GM20431 (cell line): ENCODE measurements at regions not wholly inside any gene's neighbourhood (a gene's known extent, or its start where the extent isn't known, plus 50 kb on each side); places are given as distances from the start of the nearest gene placed in this dataset.
"Not testable (repeated sequence)": the region's sequence is repeated elsewhere in the genome, so short reads cannot be mapped to it uniquely, and the experiment has no call there.

Source experiments
- in situ Hi-C: fragments of 300-500 bp; cut with MseI, MboI; formaldehyde crosslinking; loops from one replicate; pipeline ENCODE4 v1.15.0; 2020; ENCODE audit warnings: low sequenced_read_pairs; ENCODE audit not compliant: unreplicated experiment

- in situ Hi-C loops = not testable (repeated sequence)
Observed at GRCh38 chr10:55790276-55790675, 570.8 kb downstream of the ZWINT start.

- in situ Hi-C loops = no loop called here
Observed at GRCh38 chr10:55786461-55787050, 574.5 kb downstream of the ZWINT start.

DNA sequence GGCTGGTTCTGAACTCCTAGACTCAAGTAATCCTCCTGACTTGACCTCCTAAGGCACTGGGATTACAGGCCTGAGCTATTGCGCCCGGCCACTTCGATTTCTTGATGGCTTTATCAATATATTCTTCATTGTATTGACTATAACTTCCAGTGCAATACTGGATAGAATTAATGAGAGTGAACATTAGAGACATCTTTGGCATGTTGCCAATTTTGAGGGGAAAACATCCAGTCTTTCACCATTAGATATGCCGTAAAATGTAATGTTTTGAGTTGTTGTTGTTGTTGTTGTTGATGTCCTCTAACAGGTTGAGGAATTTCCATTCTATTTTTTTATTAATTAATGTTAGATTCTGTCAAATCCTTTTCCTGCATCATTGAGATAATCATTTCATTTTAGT, 578.9 kb downstream of the ZWINT start:
- in situ Hi-C loops = no loop called here

DNA sequence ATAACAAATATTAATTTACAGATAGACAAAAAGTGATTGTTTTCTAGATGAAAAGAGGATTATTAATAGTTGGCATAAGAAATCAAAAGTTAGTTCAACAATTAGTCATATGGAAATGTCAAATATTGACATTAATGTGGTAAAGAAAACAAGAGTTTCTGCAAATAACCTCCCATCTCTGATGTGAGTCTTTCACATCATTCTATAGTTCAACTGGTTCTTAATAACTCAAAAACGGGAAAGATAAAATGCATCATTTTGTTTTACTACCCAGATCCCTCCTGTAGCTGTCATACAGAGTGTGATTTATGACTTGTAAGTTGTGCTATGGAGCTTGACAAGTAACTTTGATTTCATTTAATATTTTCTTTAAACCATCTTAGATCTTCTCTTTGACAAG, 594.8 kb downstream of the ZWINT start:
- in situ Hi-C loops = no loop called here

GRCh38 chr10:55750458-55750857, 610.6 kb downstream of the ZWINT start:
- in situ Hi-C loops = no loop called here

DNA sequence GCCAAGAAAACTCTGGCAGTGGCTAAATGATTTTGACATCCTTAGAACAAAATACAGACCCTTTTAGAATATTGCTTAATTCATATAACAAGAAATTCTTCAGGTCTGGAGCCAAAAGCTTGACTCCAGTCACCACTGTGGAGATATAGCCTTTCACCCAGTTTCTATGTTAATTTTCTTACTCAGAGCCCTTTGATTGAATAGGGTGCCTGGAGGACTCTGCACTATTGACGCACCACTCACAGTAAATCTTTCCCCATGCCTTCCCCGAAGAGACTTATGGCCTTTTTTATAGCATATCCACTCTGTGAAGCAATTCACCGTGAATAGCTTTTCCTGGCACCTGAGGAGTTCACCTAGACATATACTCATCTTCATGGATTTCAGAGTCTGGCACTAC, 613.8 kb downstream of the ZWINT start:
- in situ Hi-C loops = no loop called here

- in situ Hi-C loops = no loop called here
Observed at GRCh38 chr10:55746002-55746401, 615.1 kb downstream of the ZWINT start.

DNA sequence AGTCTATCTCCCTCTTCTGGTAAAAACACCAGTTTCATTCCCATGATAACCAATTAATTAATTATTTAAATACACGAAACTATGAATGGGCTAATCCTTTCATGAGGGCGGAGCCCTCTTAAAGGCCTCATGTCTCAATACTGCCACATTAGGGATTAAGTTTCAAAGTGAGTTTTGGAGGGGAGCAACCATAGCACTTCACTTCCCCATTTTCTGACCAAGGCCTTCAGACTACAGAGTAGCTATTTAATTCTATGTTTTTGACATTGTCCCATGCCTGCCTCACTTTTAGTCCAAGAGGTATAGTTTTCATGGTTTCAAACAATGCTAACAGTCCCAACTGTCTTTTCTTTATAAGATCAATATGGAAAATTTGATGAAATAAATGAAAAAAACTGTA, 618.6 kb downstream of the ZWINT start:
- in situ Hi-C loops = no loop called here

GRCh38 chr10:55740767-55741166, 620.3 kb downstream of the ZWINT start:
- in situ Hi-C loops = not testable (repeated sequence)

DNA sequence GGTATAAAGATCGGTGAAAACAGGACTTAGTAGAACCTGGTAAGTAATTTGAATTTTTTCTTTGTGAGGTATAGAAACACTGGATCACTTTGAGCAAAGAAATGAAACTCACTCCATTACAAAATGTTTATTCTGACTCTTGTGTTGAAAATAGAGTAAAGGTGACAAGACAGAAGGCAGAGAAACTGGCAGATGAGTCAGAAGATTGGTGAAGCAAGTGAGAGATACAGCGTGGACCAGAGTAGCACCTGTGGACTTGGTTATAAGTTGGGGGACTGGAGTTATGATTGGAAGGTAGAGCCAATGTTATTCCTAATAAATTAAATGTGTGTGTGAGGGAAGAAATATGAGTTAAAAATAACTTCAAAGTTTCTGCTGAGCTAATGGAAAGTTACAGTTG, 620.9 kb downstream of the ZWINT start:
- in situ Hi-C loops = no loop called here

- in situ Hi-C loops = no loop called here
Observed at GRCh38 chr10:55734112-55734511, 626.9 kb downstream of the ZWINT start.

- in situ Hi-C loops = no loop called here
Observed at GRCh38 chr10:55704950-55705349, 656.1 kb downstream of the ZWINT start.

DNA sequence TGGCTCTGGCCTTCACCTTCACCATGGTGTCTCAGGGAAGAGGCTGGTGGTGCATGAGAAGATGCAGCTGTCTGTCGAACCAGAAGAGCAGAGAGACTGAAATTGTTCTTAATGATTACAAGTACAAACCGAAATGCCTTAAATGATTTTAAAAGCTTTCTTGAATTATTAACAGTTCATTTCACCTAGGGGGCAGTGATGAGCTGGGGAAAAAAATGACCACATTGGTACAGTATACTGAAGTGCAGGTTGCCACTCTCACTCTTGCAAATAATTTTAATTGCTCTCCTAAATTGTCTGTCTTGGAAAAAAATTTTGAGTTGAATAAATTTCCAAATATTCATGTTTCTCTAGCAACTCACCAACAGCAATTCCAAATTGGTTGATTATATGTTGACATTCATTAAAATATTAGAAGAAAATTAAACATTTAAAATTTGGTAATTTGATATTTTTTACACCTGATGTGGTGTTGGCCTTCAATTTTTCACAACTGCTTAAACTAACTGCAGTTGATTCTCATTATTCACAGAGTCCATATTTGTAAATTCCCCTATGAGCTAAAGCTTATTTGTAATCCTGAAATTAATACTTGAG, 692.6 kb downstream of the ZWINT start:
- in situ Hi-C loops = no loop called here

DNA sequence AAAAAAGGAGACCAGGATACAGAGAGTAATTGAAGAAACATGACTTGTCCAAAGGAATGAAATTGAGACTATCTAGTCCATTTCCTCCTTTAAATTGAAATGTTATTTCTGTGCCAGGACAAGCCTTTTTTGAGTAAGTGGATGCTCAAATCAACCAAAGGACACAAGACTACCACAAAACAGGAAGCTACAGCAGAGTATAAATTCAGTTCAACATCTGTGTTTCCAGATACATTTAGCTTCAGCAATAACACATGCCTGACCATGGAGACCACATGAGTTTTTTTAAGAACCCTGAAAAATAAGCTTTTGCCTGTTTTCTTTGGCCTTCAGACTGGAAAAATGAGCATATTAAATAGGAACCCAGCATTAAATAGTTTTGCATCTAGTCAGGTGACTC, 707.5 kb downstream of the ZWINT start:
- in situ Hi-C loops = no loop called here

- in situ Hi-C loops = no loop called here
Observed at GRCh38 chr10:55641601-55642000, 719.5 kb downstream of the ZWINT start.

DNA sequence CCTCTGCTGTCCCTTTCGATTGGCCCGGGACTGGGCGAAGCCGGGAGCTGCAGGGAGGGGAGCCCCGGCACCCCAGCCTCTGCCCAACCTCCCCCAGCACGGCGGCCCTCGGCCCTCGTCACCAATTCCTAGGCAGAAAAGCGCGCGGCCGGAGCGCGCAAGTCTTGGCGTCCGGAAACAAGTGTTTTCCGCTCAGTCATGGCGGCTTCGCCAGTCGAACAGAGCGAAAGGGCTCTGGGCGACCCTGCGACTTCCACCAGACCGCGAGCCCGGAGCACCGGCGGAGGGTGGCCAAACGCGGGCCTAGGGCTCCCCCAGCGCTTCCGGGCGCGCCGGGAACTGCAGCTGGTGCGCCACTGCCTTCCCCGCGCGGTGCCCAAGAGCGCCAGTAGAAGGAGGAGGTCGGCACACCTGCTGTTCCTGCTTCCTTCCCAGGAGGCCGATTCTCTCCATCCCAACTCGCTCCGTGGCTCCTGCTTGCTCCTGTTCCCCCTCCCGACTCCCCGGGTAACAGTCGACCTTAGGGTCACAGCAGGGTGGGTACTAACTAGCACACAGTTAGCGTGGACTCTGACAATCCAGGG, 729.9 kb downstream of the ZWINT start:
- in situ Hi-C loops = no loop called here

DNA sequence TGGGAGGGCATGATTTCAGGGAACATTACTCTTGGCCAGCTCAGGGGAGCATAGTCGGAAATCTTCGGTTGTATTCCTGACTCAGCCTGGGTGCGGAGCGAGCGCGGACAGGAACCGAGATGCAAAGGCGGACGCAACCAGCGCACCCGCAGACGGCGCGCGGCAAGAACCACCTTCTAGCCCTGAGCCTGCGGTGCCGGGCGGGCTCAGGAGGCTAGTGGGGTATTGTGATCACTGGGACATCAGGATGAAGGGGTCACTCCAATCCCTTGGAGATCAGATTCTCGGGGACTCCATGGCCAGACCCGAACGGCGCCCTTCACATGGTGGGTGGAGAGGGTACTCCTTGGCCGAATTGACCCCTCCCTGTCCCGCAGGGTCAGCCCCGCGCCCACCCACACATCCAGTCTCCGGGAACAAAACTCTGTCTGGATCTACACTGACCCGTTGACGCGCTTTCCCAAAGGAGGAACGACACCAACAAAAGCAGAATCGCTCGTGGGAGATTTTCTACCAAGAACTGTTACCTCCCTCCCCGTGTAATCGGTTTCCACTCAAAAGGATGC, 730.5 kb downstream of the ZWINT start:
- in situ Hi-C loops = no loop called here

- in situ Hi-C loops = no loop called here
Observed at GRCh38 chr10:55629793-55630490, 731.1 kb downstream of the ZWINT start.

DNA sequence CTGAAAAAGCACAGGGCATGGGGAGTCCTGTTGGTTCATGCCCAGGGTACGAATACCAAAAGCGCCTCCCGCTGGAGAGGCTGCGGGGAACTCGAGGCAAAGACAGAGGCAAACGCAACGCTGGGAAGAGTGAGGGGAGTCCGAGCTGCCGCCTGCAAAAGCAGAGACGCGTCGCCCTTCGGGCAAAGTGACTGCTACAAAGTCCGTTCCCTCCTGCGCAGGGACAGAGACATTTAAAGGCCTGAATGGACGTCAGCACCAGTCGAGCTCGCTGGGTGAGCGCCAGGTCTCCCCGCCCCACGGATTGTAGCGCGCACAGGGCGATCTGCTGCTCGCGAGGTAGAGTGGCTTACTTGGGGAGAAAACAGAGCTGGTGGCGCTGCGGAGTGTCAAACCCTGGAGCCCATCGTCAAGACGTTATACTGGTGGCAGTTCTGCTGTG, 732.8 kb downstream of the ZWINT start:
- in situ Hi-C loops = no loop called here

GRCh38 chr10:55627501-55628051, 733.5 kb downstream of the ZWINT start:
- in situ Hi-C loops = no loop called here
